HG02943 (cell line): ENCODE measurements at regions not wholly inside any gene's neighbourhood (a gene's known extent, or its start where the extent isn't known, plus 50 kb on each side); places are given as distances from the start of the nearest gene placed in this dataset.

Experiments
- ATAC-seq: cut with Tn5 transposase; IDR thresholded peaks from one replicate; pipeline ENCODE4 v1.9.1; 2021; ENCODE audit warnings: mild to moderate bottlenecking, low read depth, moderate library complexity; ENCODE audit not compliant: unreplicated experiment

- no peak for ATAC-seq
These were observed 364.4 kb upstream of the CDH9 start for GRCh38 chr5:27402828-27403227.

GRCh38 chr5:27396998-27397397 lies 358.6 kb upstream of the CDH9 start:
- ATAC-seq = no peak

DNA sequence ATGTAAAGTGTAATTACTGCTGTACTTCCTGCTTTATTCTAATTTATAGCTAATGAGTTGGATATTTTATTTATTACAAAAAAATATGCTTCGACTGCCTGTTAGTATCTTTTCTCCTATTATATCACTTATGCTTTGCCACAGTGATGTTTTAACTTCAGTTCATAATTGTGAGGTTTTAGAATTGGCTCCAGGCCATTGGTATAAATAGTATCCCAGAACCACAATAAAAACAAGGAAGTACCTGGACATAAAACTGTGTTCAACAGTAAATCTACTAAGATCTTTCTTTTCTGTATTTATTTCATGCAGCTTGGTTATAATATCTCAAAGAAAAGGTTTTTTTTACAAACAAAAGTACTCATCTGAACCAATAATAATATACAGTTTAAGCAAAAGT lies 354.3 kb upstream of the CDH9 start:
- ATAC-seq = no peak

GRCh38 chr5:27389696-27390095 lies 351.3 kb upstream of the CDH9 start:
- ATAC-seq = no peak

DNA sequence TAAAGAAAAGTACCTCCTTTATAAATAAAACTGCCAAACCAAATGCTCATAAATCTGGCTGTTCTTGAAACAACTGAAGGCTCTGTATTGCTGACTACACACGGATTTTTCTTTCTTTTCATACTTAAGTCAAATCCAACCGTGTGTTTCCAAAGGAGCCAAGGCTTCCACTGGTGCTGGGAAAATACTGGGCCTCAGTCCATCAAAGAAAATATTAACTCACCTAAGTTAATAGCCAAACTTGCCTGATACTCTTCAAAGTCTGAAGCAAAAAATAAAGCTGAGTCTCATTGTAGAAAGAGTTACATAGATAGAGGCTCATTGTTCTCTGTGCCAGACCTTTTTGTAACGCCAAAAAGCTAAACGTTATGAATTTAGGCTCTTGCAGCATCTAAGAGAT lies 350.4 kb upstream of the CDH9 start:
- no peak for ATAC-seq

GRCh38 chr5:27387535-27388073 lies 349.2 kb upstream of the CDH9 start:
- ATAC-seq = no peak

- ATAC-seq = no peak
These were observed 343.3 kb upstream of the CDH9 start for GRCh38 chr5:27381686-27382085.

GRCh38 chr5:27377626-27378025 lies 339.2 kb upstream of the CDH9 start:
- ATAC-seq = no peak

GRCh38 chr5:27353970-27354369 lies 315.6 kb upstream of the CDH9 start:
- ATAC-seq = no peak

DNA sequence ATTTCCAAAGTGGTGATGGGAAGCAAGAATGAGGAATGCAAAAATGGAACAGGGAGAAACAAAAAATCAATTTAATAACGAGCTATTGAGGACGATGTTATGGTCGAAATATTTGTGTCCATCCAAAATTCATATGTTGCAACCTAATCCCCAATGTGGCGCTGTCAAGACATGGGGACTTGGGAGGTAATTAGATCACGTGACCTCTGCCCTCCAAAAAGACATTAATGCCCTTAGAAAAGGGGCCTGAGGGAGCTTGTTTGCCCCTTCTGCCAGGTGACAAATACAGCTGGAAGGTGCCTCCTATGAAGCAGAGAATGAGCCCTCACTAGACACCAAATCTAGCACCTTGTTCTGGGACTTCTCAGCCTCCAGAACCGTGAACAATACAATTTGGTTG lies 315.2 kb upstream of the CDH9 start:
- no peak for ATAC-seq

DNA sequence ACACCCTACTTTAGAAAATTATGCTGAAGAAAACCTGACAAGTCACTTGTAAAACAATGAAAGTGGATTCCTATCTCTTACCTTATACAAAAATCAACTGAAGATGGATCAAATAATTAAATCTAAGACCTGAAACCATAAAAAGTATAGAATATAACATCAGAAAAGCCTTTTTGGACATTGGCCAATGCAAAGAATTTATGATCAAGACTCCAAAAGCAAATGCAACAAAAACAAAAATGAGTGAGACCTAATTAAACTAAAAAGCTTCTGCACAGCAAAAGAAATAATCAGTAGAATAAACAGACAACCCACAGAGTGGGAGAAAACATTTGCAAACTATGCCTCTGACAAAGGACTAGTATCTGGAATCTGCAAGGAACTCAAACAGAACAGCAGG lies 303.0 kb upstream of the CDH9 start:
- no peak for ATAC-seq

- no peak for ATAC-seq
These were observed 298.4 kb upstream of the CDH9 start for GRCh38 chr5:27336817-27337216.

DNA sequence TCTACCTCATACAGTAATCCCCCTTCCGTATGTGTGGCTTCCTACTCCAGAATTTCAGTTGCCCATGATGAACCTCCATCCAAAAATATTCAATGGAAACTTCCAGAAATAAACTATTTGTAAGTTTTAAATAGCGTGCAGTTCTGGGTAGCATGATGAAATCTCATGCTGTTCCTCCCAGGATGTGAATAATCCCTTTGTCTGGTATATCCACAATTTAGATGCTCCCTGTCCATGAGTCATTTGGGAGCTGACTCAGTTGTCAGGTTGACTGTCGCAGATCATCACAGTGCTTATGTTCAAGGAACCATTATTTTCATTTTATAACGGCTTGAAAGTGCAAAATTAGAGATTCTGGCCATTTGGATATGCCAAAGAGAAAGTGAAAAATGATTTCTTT lies 290.1 kb upstream of the CDH9 start:
- ATAC-seq = no peak

GRCh38 chr5:27325513-27325912 lies 287.1 kb upstream of the CDH9 start:
- ATAC-seq = no peak

GRCh38 chr5:27318701-27319100 lies 280.3 kb upstream of the CDH9 start:
- no peak for ATAC-seq

DNA sequence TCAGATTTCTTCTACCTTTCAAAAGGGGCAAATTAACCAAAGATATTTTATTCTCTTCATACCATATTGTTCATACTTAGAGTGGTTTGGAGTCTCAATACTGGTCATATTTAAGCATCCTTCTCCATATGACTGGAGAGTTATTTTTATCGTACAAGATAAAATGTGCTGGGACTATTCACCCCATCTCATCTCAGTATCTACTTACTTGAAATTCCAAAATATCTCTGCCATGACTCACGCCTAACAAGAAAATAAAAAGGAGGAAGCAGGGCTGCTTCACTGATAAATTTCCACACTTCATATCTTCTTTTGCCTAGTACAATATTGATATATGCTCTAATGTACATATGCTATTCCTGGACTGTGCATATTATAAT lies 277.9 kb upstream of the CDH9 start:
- ATAC-seq = no peak

- no peak for ATAC-seq
These were observed 277.2 kb upstream of the CDH9 start for GRCh38 chr5:27315363-27316270.

DNA sequence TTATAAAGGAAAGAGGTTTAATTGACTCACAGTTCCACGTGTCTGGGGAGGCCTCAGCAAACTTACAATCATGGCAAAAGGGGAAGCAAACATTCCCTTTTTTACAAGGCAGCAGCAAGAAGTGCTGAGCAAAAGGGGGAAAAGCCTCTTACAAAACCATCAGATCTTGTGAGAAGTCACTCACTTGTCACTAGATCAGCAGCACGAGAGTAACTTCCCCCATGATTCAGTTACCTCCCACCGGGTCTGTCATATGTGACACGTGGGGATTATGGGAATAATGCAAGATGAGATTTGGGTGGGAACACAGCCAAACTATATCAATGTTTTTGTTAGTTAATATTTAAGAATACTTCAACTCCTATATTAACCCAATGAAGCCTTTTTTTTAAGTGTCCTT lies 275.2 kb upstream of the CDH9 start:
- no peak for ATAC-seq

- no peak for ATAC-seq
These were observed 274.0 kb upstream of the CDH9 start for GRCh38 chr5:27312291-27312893.

DNA sequence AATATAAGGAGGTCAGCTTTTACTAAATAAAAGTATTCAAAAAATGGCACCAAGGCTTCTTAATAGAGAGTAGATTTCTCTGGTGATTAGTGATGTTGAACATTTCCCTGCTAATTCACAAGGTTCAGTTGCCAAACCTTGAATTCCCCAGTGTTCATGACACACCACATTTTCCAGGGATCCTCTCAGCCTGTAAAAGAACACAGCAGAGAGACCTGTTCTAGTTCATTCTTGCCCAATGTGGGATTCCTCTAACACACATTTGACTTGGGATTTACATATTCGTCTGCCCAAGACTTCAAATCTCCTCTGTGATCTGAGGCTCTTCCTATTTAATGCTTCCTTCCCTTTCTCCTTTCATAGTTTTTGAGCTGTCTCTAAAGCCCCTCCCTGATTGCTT lies 273.2 kb upstream of the CDH9 start:
- ATAC-seq = no peak

- no peak for ATAC-seq
These were observed 269.8 kb upstream of the CDH9 start for GRCh38 chr5:27308153-27308552.

DNA sequence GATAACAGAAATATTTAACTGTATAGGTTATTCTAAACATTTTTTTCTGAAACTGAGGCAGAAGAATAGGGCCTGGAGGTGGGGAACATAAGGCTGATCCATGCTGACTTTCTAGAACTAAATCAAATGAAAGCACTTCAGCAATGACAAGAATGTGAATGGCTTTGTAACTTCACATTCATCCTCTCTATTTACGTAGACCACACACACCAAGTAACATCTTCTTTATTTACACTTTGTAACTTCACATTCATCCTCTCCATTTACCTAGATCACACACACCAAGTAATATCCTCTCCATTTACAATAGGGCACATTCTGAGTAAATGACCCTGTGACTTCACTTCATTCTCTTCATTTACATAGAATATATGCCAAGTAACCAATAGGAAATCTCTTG lies 251.8 kb upstream of the CDH9 start:
- no peak for ATAC-seq
